ENCODE measurements at regions not wholly inside any gene's neighbourhood (a gene's known extent, or its start where the extent isn't known, plus 50 kb on each side); places are given as distances from the start of the nearest gene placed in this dataset.

- no peak overlapping the region for H2AFZ ChIP-seq (ENCODE audit: low read depth, low read length)
- no peaks in the 10 kb centered on the region for H3K9me3 ChIP-seq (ENCODE audit: low read length)
- no peak overlapping the region for H3K4me3 ChIP-seq (ENCODE audit: low read length)
- no peaks in the 10 kb centered on the region for H3K27me3 ChIP-seq (ENCODE audit: insufficient read depth, low read length)
- H3K36me3 ChIP-seq (ENCODE audit: insufficient read depth, low read length), result no peaks in the 10 kb centered on the region
- no peaks in the 10 kb centered on the region for H3K4me1 ChIP-seq (ENCODE audit: insufficient read depth, low read length)
Observed at GRCh38 chr6:66423047-66423446, 716.0 kb upstream of the EYS start.

GRCh38 chr6:66421570-66421969 lies 714.5 kb upstream of the EYS start:
- Histone ChIP-seq H3K4me1 (ENCODE audit: insufficient read depth, low read length) (no peaks in the 10 kb centered on the region), H2AFZ (ENCODE audit: low read depth, low read length) (peak overlapping the region; percentile 36), H3K9me3 (ENCODE audit: low read length) (no peaks in the 10 kb centered on the region), H3K4me3 (ENCODE audit: low read length) (no peak overlapping the region), H3K36me3 (ENCODE audit: insufficient read depth, low read length) (no peaks in the 10 kb centered on the region), H3K27me3 (ENCODE audit: insufficient read depth, low read length) (no peaks in the 10 kb centered on the region)

- no peak overlapping the region for H3K4me3 ChIP-seq (ENCODE audit: low read length)
- no peaks in the 10 kb centered on the region for H3K36me3 ChIP-seq (ENCODE audit: insufficient read depth, low read length)
- no peaks in the 10 kb centered on the region for H3K4me1 ChIP-seq (ENCODE audit: insufficient read depth, low read length)
- no peaks in the 10 kb centered on the region for H3K9me3 ChIP-seq (ENCODE audit: low read length)
- no peaks in the 10 kb centered on the region for H3K27me3 ChIP-seq (ENCODE audit: insufficient read depth, low read length)
- no peak overlapping the region for H2AFZ ChIP-seq (ENCODE audit: low read depth, low read length)
Observed at GRCh38 chr6:66418906-66419305, 711.9 kb upstream of the EYS start.

- Histone ChIP-seq H3K4me3 (ENCODE audit: low read length) (no peak overlapping the region), H3K36me3 (ENCODE audit: insufficient read depth, low read length) (no peaks in the 10 kb centered on the region), H3K4me1 (ENCODE audit: insufficient read depth, low read length) (no peaks in the 10 kb centered on the region), H3K27me3 (ENCODE audit: insufficient read depth, low read length) (no peaks in the 10 kb centered on the region), H3K9me3 (ENCODE audit: low read length) (no peaks in the 10 kb centered on the region), H2AFZ (ENCODE audit: low read depth, low read length) (no peak overlapping the region)
Observed at GRCh38 chr6:66403966-66404365, 696.9 kb upstream of the EYS start.

GRCh38 chr6:66402873-66403272 lies 695.8 kb upstream of the EYS start:
- H2AFZ ChIP-seq (ENCODE audit: low read depth, low read length), result no peak overlapping the region
- no peaks in the 10 kb centered on the region for H3K4me1 ChIP-seq (ENCODE audit: insufficient read depth, low read length)
- no peak overlapping the region for H3K4me3 ChIP-seq (ENCODE audit: low read length)
- no peaks in the 10 kb centered on the region for H3K27me3 ChIP-seq (ENCODE audit: insufficient read depth, low read length)
- no peaks in the 10 kb centered on the region for H3K36me3 ChIP-seq (ENCODE audit: insufficient read depth, low read length)
- H3K9me3 ChIP-seq (ENCODE audit: low read length), result no peaks in the 10 kb centered on the region

GRCh38 chr6:66396549-66396948 lies 689.5 kb upstream of the EYS start:
- no peaks in the 10 kb centered on the region for H3K9me3 ChIP-seq (ENCODE audit: low read length)
- H3K27me3 ChIP-seq (ENCODE audit: insufficient read depth, low read length), result no peaks in the 10 kb centered on the region
- H3K4me3 ChIP-seq (ENCODE audit: low read length), result no peak overlapping the region
- peaks cover 2% of the 10 kb centered on the region for H3K4me1 ChIP-seq (ENCODE audit: insufficient read depth, low read length)
- H3K36me3 ChIP-seq (ENCODE audit: insufficient read depth, low read length), result no peaks in the 10 kb centered on the region
- H2AFZ ChIP-seq (ENCODE audit: low read depth, low read length), result no peak overlapping the region

GRCh38 chr6:66396145-66396544 lies 689.1 kb upstream of the EYS start:
- H3K27me3 ChIP-seq (ENCODE audit: insufficient read depth, low read length), result no peaks in the 10 kb centered on the region
- H3K9me3 ChIP-seq (ENCODE audit: low read length), result no peaks in the 10 kb centered on the region
- H2AFZ ChIP-seq (ENCODE audit: low read depth, low read length), result no peak overlapping the region
- H3K4me1 ChIP-seq (ENCODE audit: insufficient read depth, low read length), result peaks cover 2% of the 10 kb centered on the region
- H3K36me3 ChIP-seq (ENCODE audit: insufficient read depth, low read length), result no peaks in the 10 kb centered on the region
- H3K4me3 ChIP-seq (ENCODE audit: low read length), result no peak overlapping the region

GRCh38 chr6:66390393-66390792 lies 683.4 kb upstream of the EYS start:
- no peaks in the 10 kb centered on the region for H3K36me3 ChIP-seq (ENCODE audit: insufficient read depth, low read length)
- no peaks in the 10 kb centered on the region for H3K9me3 ChIP-seq (ENCODE audit: low read length)
- no peaks in the 10 kb centered on the region for H3K27me3 ChIP-seq (ENCODE audit: insufficient read depth, low read length)
- no peak overlapping the region for H2AFZ ChIP-seq (ENCODE audit: low read depth, low read length)
- H3K4me1 ChIP-seq (ENCODE audit: insufficient read depth, low read length), result peaks cover 2% of the 10 kb centered on the region
- no peak overlapping the region for H3K4me3 ChIP-seq (ENCODE audit: low read length)

GRCh38 chr6:66376001-66376400 lies 669.0 kb upstream of the EYS start:
- no peaks in the 10 kb centered on the region for H3K4me1 ChIP-seq (ENCODE audit: insufficient read depth, low read length)
- H3K4me3 ChIP-seq (ENCODE audit: low read length), result no peak overlapping the region
- no peaks in the 10 kb centered on the region for H3K27me3 ChIP-seq (ENCODE audit: insufficient read depth, low read length)
- H3K36me3 ChIP-seq (ENCODE audit: insufficient read depth, low read length), result no peaks in the 10 kb centered on the region
- H2AFZ ChIP-seq (ENCODE audit: low read depth, low read length), result no peak overlapping the region
- no peaks in the 10 kb centered on the region for H3K9me3 ChIP-seq (ENCODE audit: low read length)

GRCh38 chr6:66369407-66369806 lies 662.4 kb upstream of the EYS start:
- Histone ChIP-seq H3K36me3 (ENCODE audit: insufficient read depth, low read length) (no peaks in the 10 kb centered on the region), H2AFZ (ENCODE audit: low read depth, low read length) (no peak overlapping the region), H3K4me3 (ENCODE audit: low read length) (no peak overlapping the region), H3K27me3 (ENCODE audit: insufficient read depth, low read length) (no peaks in the 10 kb centered on the region), H3K4me1 (ENCODE audit: insufficient read depth, low read length) (no peaks in the 10 kb centered on the region), H3K9me3 (ENCODE audit: low read length) (peaks cover 2% of the 10 kb centered on the region)

GRCh38 chr6:66362888-66363287 lies 655.9 kb upstream of the EYS start:
- H2AFZ ChIP-seq (ENCODE audit: low read depth, low read length), result no peak overlapping the region
- H3K4me3 ChIP-seq (ENCODE audit: low read length), result no peak overlapping the region
- H3K27me3 ChIP-seq (ENCODE audit: insufficient read depth, low read length), result no peaks in the 10 kb centered on the region
- H3K36me3 ChIP-seq (ENCODE audit: insufficient read depth, low read length), result no peaks in the 10 kb centered on the region
- no peaks in the 10 kb centered on the region for H3K4me1 ChIP-seq (ENCODE audit: insufficient read depth, low read length)
- no peaks in the 10 kb centered on the region for H3K9me3 ChIP-seq (ENCODE audit: low read length)

- H3K36me3 ChIP-seq (ENCODE audit: insufficient read depth, low read length), result no peaks in the 10 kb centered on the region
- no peak overlapping the region for H2AFZ ChIP-seq (ENCODE audit: low read depth, low read length)
- H3K27me3 ChIP-seq (ENCODE audit: insufficient read depth, low read length), result no peaks in the 10 kb centered on the region
- H3K4me1 ChIP-seq (ENCODE audit: insufficient read depth, low read length), result no peaks in the 10 kb centered on the region
- no peak overlapping the region for H3K4me3 ChIP-seq (ENCODE audit: low read length)
- H3K9me3 ChIP-seq (ENCODE audit: low read length), result no peaks in the 10 kb centered on the region
Observed at GRCh38 chr6:66361886-66362285, 654.9 kb upstream of the EYS start.

- no peaks in the 10 kb centered on the region for H3K36me3 ChIP-seq (ENCODE audit: insufficient read depth, low read length)
- no peaks in the 10 kb centered on the region for H3K4me1 ChIP-seq (ENCODE audit: insufficient read depth, low read length)
- no peak overlapping the region for H3K4me3 ChIP-seq (ENCODE audit: low read length)
- no peaks in the 10 kb centered on the region for H3K27me3 ChIP-seq (ENCODE audit: insufficient read depth, low read length)
- H3K9me3 ChIP-seq (ENCODE audit: low read length), result no peaks in the 10 kb centered on the region
- no peak overlapping the region for H2AFZ ChIP-seq (ENCODE audit: low read depth, low read length)
Observed at GRCh38 chr6:66357781-66358180, 650.8 kb upstream of the EYS start.

GRCh38 chr6:66355471-66355870 lies 648.4 kb upstream of the EYS start:
- H2AFZ ChIP-seq (ENCODE audit: low read depth, low read length), result no peak overlapping the region
- H3K36me3 ChIP-seq (ENCODE audit: insufficient read depth, low read length), result no peaks in the 10 kb centered on the region
- H3K9me3 ChIP-seq (ENCODE audit: low read length), result no peaks in the 10 kb centered on the region
- no peaks in the 10 kb centered on the region for H3K4me1 ChIP-seq (ENCODE audit: insufficient read depth, low read length)
- H3K27me3 ChIP-seq (ENCODE audit: insufficient read depth, low read length), result no peaks in the 10 kb centered on the region
- H3K4me3 ChIP-seq (ENCODE audit: low read length), result no peak overlapping the region
